Activated CD4-positive, alpha-beta T cell treated with anti-CD3 and anti-CD28 coated beads for 24 hours (primary cell): ENCODE measurements at regions not wholly inside any gene's neighbourhood (a gene's known extent, or its start where the extent isn't known, plus 50 kb on each side); places are given as distances from the start of the nearest gene placed in this dataset.

Experiments
- DNase-seq, 2 donors: peaks; one replicate each; pipeline ENCODE4 v3.0.0-alpha.2; 2020; ENCODE audit warnings: low read depth in 2 of 2

DNA sequence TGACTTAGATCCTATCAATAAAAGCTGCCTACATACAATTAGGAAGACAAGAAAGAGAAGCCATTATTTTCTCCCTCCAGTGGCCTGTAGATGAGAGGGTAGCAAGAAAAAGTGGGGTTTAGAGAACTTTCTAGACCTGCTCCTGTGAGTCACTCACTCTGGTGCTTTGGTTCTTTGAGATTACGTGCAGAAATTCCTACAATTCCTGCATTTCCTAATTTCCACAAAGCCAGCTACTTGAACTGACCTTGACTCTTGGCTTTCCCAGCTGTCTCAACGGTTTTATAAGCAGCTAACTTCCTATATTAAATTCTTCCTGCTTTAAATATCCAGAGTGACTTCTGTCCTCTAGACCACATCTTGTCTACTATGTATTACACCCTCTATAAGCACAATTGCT is 899.5 kb upstream of the KLHL29 start:
- no peak for DNase-seq

DNA sequence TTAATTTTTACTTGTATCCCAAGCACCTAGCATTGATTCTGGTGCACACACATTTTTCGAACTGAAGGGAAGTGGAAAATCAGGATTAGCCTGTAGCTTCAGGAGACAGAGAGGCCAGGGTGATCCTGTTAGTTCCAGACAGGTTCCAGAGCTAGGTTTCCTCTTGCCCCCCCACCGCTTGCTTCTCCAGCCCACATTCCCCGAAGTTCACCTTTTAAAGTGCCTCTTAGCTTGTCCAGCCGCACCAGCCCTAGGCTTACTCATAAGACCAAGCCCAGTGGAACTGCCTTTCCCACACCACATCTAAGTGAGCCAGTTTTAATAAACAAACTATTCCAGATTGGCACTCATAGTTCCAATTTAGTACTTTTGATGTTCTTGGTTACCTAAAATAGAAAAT is 898.6 kb upstream of the KLHL29 start:
- DNase-seq: no peak

DNA sequence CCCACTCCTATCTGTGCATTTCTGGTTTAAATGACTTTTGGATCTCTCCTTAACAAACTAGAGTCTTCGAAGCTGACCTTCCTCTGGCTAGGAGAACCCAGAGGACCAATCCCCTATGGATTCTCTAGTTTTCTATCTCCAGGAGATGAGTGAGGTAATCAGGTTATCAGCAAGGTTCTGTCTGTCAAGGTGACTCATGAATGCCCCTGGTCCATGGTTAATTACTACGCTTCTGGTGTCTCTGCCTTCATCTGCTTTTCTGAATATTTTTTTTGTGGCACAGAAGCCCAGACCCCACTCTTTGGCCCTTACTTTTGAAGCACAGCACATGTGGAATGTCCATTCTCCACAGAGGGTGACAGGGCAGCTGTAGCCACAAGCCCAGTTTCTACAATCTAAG is 897.9 kb upstream of the KLHL29 start:
- no peak for DNase-seq

DNA sequence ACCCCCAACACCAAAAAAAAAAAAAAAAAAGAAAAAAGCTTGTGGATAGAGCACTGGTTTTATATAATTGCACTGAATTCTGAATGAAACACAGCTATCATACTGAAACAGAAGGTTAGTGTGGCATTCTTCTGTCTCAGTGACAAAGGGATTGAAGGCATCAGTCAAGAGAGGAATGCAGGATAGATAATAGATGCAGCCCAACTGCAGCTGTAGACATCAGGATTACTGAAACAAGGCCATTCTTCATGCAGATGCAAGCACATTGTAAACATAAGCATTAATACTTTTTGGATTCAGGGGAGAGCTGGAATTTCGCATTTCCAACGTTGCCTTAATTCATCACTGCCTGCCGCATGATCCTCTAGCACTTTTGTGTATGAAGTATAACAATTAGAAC is 897.4 kb upstream of the KLHL29 start:
- DNase-seq: no peak

DNA sequence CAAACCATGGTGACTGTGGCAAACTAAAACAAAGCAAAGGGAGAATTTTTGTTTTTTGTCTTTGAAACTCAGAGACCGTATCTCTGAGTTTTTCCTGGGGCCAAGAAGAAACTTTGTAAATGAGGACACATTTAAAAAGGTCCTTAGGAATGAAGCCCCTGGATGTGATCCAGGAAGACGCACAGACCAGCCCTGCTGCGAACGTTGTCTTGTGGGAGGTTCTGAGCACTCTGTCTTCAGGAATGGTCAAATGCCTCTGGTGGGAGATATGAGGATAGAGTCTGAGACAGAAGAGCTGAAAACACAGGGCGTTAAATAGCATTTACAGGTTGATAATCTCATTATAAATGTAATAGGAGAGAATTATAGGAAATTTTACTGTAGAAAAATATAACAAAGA is 893.5 kb upstream of the KLHL29 start:
- DNase-seq: no peak

DNA sequence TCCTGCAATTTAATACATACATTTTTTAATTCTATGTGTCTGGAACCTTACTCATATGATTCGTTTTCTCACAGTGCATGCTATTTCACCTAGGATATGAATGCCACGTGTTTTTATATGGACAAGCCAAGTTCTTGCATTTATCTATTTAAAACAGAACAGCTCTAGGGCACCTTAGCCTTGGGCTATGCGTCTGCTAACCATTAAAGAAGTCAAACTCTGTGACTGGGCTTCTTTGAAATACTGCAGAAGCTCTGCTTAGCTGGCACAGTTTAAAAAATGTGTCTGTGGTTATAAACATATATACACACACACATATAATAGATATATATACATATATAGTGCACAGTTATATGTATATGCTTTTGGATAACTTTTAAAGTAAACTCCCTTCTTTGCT is 890.8 kb upstream of the KLHL29 start:
- no peak for DNase-seq

DNA sequence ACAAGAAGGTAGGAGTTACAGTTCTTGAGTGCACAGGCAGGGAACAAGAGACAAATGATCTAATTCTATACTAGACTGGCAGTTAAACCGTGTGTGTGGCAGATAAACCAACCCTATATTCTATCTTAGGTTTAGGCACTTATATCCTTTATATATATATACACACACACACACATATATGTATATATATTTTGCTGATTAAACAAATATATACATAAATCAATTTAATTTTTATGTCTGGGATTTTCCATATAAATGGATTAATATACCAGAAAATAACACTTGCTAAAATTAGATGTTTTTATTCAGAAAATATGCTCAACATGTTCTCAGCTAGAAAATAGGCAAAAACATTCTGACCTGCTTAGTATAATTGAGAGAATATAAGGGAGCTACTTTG is 887.9 kb upstream of the KLHL29 start:
- no peak for DNase-seq

DNA sequence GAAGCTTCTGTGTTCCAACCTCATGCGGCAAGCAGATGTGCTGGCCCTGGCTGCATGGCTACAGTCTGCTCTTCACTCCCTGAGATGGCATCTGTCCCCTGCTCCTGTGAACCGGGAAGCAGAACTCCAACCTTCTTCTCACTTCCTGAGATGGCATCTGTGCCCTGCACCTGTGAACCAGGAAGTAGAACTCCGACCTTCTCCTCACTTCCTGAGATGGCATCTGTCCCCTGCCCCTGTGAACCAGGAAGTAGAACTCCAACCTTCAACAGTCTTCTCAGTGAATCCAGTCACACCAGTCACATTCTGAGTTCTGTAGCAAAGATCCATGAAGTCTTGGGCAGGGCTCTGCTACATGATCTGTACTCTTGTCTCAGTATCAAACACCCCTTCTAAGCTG is 887.2 kb upstream of the KLHL29 start:
- no peak for DNase-seq

DNA sequence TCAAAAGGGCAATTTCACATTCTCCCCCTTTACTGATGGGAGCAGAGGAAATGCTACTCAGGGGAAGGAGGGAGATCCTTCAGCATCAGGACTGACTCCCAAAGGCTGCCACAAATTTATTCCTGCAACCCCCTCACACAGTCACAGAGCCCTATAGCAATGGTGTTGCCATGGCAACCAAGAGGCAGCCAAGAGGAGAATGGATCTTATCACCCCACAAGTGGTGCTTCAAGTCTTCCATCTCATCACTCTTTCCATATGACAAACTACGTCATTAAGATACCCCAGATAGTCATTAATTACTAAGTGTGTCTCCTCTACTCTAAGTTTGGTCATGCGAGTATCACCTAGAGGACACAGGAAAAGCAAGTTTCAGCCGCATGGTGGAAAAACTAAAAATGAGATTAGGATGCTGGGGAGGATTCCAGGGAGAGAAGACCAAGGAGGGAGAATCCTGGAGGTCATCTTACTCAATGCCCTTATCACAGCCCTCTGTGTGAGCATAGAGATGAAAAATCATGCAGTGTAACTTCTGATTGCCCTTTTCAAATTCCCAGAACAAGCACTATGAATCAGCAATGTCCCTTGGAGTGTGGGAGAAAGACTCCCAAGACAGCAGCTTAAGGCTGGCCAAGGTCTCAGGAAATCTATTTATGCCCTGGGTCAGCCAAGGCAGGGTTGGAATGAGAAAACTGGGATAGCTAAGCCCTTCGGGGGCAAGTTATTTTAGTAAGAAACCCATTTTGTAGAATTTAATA is 885.7 kb upstream of the KLHL29 start:
- DNase-seq: no peak

DNA sequence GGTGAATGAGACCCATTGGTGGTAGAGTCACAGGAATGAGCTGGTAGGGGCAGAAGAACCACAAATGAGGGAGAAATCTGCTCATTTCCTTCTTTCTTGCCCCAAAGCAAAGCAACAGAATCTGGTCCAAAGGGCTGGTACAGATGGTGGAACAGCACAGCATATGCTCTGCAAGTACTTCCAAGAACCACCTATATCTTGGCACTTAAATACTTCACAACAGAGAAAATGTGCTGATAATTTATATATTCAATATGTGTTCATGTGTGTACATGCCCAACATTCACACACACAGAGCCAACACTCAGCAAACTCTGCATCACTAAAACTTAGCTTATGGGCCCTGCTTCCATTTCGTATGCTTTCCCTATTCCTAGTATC is 884.4 kb upstream of the KLHL29 start:
- DNase-seq: no peak

DNA sequence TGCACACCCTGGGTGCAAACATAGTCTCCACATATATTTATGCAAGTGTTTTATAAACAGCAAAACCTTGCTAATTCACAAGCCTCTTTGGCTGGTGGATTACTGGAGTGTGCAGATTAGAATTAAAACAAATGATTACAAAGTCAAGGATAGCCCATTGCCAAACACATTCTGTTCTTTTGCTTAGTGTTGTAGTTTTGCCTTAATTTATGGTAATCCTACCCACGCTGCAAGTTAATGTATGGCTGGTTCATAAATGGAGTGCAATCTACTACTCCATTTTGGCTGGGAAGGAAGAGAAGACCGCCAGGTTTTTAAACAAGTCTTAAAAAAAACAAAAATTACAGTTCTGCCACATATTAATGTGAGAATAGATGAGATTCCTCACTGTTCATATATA is 883.1 kb upstream of the KLHL29 start:
- no peak for DNase-seq

DNA sequence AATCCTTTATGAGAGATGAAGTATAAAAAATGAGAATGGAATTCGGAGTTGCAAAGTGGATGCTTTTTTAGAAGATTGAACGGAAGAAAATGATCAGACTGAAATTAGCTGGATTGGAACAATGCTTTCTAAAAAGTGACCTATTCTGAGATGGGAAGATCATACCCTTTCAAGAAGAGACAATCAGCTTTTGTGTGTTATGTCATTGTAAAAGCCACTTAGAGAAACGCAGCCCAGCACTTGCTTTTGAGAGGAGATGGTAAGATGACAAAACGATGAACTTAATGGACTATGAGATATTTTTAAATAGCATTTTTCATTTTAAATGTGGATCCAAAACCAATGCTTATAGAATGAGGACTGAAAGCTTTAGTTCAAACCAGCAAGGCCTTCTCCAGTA is 871.4 kb upstream of the KLHL29 start:
- DNase-seq: no peak

DNA sequence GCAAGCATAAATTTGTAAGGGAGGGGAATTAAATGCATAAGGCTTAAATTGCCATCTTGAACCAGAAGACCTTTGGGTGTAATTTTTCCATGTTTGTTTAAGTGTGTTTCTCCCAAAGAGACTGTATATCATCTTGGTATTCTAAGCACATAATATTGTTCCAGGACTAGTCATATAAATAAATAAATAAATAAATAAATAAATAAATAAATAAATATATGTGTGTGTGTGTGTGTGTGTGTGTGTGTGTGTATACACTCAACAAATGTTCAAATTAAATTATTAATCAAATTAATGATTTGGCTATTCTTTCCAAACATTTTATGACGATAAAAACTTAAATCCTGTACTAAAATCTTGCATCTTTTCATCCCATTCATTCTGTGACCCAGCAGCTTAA is 867.8 kb upstream of the KLHL29 start:
- DNase-seq: no peak

DNA sequence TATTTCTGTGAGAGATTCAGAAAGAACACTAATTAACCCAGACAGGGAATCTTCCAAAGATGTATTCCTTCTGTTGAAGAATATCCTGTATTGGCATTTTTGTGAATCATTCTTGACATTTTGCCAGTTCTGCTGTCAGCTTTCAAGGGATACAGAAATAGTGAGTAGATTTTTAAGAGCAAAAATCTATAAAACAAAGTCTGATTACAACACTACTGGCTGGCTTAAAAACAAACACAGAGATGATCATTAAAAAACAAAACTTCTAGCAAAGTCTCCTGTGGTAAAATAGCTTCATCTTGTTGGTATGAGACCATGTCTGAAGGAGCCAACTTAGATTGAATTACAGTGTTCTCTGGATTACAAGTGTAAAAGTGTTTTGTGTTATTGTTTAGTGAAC is 866.3 kb upstream of the KLHL29 start:
- DNase-seq: no peak

DNA sequence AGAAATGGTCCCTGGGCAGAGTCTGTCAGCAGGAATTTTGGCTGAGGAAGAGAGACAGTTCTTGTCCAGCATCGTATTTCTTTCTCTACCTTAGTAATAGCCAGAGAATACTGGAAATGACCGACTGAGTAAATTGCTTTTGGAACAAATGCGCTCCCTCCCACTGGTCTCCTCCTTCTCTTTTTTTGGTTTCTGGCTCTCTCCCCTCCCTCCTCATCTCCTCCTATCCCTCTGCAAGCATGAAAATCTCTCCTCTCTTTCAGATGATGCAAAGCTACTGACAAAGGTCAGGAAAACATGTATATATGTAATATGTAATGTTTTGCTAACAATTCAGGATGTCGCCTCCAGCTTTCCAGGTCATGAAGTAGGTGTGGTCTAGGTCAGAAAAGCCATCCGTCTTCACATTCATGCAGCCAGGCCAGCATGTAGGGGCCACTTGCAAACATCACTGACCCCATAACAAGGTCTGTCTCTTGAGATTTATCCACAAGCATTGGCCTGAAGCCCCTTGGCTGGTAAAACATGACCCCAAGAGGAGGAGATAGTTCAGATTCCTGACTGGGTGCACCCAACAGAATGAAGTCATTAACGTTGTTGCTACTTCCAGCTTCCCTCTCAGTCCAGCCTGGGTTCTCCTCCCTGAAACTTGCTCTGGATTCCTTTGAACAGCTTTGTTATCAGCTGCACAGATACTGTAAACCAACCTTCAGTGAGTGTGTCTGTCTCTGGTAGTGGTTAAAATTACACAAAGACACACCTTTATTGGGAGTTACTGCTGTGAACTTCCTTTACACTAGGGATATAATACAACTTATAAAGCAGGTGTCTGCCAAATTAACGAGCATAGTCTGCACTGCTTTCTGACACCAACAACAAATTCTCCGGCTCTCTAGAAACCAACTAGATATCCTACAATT is 864.4 kb upstream of the KLHL29 start:
- DNase-seq: no peak

DNA sequence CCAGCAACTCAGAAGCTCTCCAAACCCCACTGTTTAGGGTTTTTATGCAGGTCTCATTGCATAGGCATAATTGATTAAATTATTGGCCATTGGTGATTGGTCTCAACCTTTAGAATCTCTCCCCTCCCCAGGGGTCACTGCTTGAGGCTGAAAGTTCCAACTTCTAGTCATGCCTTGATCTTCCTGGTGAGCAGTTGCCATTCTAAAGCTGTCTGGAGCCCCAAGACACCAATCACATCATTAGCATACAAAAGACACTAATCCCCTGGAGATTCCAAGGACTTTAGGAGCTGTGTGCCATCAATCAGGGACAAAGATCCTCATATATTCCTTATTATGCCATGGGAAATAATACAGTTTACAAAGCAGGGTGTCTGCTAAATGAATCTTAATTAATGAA is 863.4 kb upstream of the KLHL29 start:
- DNase-seq: no peak

DNA sequence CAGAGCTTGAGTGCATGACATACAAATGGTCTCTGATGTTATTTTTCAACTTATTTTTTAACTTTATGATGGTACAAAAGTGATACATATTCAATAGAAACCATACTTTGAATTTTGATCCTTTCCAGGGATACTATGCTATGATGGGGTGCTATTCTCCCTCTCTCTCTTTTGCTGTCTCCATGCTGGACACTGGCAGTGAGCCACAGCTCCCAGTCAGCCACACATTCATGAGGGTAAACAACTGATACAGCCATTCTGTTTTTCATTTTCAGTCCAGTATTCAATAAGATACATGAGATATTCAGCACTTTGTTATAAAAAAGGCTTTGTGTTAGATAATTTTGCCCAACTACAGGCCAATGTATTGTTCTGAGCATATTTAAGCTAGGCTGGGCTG is 859.3 kb upstream of the KLHL29 start:
- no peak for DNase-seq

DNA sequence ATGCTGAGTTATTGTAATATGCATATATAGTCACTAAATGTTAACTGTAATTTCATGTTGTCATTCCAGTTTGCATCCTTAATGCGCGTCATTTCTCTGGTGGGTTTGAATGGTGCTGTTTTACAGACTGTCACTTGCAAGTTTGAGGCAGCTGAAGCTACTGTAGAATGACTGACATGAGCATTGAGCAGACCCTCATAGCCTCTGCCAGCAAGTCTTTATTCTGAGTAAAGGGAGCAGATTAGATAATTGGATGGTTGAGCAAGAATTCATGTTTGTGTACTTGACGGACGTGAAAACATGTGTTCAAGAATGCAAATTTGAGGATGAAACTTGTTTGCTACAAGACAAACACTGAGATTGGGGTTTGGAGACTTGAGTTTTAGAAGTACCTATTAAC is 854.8 kb upstream of the KLHL29 start:
- no peak for DNase-seq

DNA sequence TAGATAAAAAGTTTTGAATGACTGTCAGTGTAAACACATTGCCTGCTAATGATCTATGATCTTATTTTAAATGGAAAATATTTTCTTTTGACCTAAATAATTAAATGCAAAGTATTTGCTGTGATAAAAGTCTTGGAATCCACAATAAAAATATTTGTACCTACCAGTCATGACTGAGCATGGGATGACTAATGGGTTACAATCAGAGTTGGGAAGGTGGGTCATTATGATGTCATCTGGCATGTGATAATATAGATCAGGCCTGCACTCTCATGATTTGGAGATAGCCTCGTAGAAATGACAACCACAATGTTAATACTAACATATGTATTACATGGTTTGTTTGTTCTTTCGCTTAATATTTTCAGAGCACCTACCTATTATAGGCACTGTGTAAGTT is 848.8 kb upstream of the KLHL29 start:
- DNase-seq: no peak

DNA sequence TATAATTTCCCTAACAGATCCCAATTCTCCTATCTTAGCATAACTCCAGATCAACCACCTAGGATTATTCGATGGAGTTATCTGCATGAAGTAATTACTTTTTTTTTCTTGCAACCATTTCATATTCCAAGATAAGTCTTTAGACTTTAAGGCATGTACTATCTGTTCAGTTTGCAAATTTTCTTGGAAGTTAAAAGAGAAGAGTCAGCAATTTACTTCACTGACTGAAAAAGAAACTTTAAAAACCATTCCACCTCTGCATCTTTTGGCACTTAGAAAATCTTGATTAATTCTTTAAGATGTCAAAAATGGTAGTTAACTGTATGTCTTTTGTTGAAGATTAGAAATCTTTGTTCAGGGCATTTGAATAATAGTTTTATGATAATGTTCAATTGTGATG is 830.5 kb upstream of the KLHL29 start:
- no peak for DNase-seq

DNA sequence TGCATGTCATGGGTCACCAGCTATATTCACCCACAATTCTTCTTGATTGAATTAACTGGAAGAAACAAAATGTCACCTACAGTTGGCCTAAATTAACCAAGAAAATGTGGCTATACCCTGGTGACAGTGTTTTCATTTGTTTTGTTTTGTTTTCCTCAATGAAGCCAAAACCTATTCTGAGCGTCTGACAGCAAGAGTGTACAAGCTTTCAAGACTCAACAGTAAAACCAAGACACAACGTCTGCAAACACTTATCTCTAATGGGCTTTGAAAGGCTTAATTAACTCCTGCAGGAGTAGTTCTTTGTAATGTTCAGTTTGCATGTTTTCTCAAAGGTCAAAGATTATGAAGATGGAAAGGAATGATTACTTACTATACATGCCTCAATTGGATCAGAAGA is 827.6 kb upstream of the KLHL29 start:
- DNase-seq: no peak

DNA sequence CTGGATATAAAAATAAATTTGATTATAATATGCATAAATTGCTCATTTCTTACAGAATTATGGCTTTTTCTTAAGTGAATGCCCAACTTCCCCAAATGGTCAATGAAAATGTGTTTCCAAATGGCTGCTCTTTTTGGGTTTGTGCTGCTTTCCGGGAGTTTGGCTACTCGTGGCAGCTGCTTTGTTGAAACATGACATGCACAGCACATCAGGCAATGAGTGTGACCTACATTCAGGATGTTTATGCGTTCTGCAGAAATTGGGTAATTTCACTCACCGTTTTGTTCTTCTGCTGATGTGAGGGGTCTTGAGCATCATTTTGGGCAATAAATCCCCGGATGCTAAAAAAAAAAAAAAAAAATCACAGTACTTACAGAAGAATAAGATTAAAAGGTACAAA is 825.0 kb upstream of the KLHL29 start:
- DNase-seq: no peak

DNA sequence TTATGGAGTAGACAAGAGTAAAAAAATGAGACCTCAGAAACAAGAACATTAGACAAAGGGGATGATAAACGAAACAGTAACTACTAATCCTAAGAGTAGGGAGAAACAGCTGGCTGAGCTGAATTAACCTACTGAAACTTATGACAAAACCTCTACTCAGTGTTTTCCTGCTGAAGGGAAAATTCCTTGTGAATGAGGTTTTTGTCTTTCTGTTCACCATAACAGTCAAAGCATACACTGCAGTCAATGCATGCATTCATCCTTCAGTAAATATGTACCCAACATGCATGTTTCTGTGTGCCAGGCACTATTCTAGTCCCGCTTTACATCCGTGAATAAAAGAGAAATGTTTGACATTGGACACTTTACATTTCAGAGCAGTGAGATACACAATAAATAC is 805.6 kb upstream of the KLHL29 start:
- no peak for DNase-seq
